Astrocyte of the cerebellum (primary cell): ENCODE measurements at regions not wholly inside any gene's neighbourhood (a gene's known extent, or its start where the extent isn't known, plus 50 kb on each side); places are given as distances from the start of the nearest gene placed in this dataset.

Experiments used
- DNase-seq: peaks from one replicate; pipeline ENCODE4 v3.0.0-alpha.2; 2011; ENCODE audit warnings: low read depth
- H3K4me3 ChIP-seq: 2 replicates; pipeline ENCODE4 v1.5.1; 2011; ENCODE audit warnings: mild to moderate bottlenecking, low read depth, low read length, moderate library complexity
- CTCF ChIP-seq: IDR thresholded peaks from 2 replicates; pipeline ENCODE4 v1.5.1; 2012; ENCODE audit warnings: low read length, low read depth, moderate library complexity, mild to moderate bottlenecking; ENCODE audit errors: missing control alignments
- in situ Hi-C: cut with HindIII; loops from 2 replicates; pipeline ENCODE4 v1.10.0; 2017; ENCODE audit warnings: low sequenced_read_pairs

DNA sequence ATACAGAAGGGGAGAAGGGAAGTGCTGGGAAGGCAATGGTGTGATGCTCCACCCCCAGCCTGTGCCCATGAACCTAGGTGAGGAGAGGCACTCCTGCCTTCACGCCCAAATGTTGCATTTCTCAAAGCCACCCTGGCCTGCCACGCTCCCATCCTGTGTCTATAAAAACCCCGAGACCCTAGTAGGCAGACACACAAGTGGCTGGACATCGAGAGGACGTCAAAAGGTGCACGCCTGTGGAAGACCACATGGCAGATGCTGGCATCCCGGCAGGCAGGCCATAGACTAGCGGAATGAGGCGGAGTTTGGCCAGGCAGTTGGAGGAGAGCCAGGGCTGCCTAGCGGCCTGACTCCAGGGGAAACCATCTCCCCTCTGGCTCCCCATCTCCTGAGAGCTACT lies 1168.5 kb upstream of the ADGRL2 start:
- DNase-seq = no peak
- no peak overlapping the region for H3K4me3 ChIP-seq
- no peak for TF ChIP-seq CTCF
- in situ Hi-C loops = no loop called here

- TF ChIP-seq CTCF = no peak
- H3K4me3 ChIP-seq = no peak overlapping the region
- no peak for DNase-seq
- in situ Hi-C loops = no loop called here
Observed at GRCh38 chr1:80629304-80629837, 1171.4 kb upstream of the ADGRL2 start.

DNA sequence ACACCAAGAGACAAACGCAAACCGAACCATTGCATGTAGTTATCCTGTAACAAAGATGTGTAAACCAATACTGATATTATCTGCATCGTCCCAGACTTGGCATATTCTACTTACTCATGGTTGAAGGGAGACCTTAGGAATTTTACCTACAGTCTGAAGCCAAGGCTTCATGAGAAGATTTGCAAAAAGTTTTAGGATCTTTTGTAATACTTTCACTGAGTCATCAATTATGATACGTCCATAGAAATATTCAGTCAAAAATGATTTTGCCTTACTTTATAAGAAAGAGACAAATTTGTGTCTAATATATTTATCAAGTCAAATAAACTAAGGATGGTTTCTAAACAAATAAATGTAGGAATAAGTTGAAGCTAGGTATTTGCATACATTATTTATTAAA lies 1176.1 kb upstream of the ADGRL2 start:
- no peak for TF ChIP-seq CTCF
- DNase-seq = no peak
- in situ Hi-C loops = no loop called here
- H3K4me3 ChIP-seq = no peak overlapping the region

DNA sequence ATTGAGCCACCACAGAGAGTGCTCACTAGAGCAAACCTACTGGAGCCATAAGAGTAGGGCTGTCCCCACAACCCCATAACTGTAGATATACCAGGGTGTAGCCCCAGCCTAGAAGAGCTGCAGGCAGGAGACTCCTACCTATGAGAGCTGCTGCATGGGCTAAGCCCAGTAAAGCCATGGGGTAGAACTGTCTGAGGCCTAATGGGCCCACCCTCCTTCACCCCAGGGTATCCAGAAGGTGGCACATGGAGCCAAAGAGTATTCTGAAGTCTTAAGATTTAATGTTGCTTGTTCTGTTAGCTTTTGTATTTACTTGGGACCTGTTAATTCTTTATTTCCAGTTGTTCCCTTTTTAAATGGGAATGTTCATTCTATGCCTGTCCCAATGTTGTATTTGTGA lies 1193.7 kb upstream of the ADGRL2 start:
- TF ChIP-seq CTCF = no peak
- H3K4me3 ChIP-seq = no peak overlapping the region
- DNase-seq = no peak
- in situ Hi-C loops = no loop called here

GRCh38 chr1:80594013-80594412 lies 1206.7 kb upstream of the ADGRL2 start:
- no peak for TF ChIP-seq CTCF
- no peak for DNase-seq
- in situ Hi-C loops = no loop called here
- H3K4me3 ChIP-seq = no peak overlapping the region

- no peak for DNase-seq
- in situ Hi-C loops = no loop called here
- no peak for TF ChIP-seq CTCF
- no peak overlapping the region for H3K4me3 ChIP-seq
Observed at GRCh38 chr1:80593197-80593596, 1207.5 kb upstream of the ADGRL2 start.

DNA sequence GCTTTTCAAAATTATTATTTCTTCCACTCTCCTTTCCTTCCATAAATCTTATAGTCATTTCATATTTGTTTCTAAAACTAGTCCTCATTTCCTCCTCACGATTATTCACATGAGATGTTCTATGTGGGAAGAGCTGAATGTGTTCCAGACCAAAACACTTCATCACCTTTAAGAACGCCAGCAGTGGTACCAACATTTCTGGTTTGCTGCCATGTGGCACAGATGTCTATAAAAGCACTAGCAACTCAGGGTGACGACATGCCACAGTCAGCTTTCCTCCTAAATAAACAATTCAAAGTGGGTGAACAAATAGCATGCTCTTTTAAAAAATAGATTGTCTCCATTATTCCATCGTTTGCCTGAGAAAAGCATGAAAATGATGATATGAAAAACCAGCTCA lies 1217.8 kb upstream of the ADGRL2 start:
- in situ Hi-C loops = loop anchor here (5.0 kb wide), 1 partner anchor 59 kb away; no protein-coding TSS in a partner anchor
- TF ChIP-seq CTCF = no peak
- DNase-seq = peak; percentile 18
- no peak overlapping the region for H3K4me3 ChIP-seq
